GM12892 (cell line): ENCODE measurements at regions not wholly inside any gene's neighbourhood (a gene's known extent, or its start where the extent isn't known, plus 50 kb on each side); places are given as distances from the start of the nearest gene placed in this dataset.

Experiments used
- POLR2A ChIP-seq: IDR thresholded peaks from 2 replicates; pipeline ENCODE4 v1.6.1; 2011; ENCODE audit warnings: low read depth, low read length, control low read depth
- POLR2AphosphoS5 ChIP-seq: IDR thresholded peaks from 2 replicates; pipeline ENCODE4 v1.6.1; 2011; ENCODE audit warnings: low read depth, low read length, control low read depth
- TAF1 ChIP-seq: IDR thresholded peaks from 2 replicates; pipeline ENCODE4 v1.6.1; 2011; ENCODE audit warnings: low read depth, mild to moderate bottlenecking, control low read depth, low read length, borderline replicate concordance

DNA sequence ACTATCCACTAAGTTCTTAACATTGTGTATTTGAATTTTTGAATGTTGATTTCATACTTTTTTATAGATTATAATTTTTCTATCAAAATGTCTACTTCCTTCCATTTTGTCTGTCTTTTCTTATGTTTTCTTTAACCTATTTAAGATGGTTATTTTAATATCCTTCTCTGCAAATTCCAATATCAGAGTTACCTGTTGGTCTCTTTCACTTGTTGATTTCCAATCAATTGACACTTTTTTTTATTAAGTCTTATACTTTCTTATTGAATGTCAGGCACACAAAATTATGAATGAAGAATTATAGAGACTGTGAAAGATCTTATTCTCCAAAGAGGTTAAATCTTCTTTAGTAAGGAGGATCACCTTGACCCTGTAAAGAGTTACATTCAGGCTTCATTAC is 448.3 kb upstream of the NRG3 start:
- TF ChIP-seq TAF1 (no peak), POLR2AphosphoS5 (no peak), POLR2A (no peak)
